Breast epithelium (tissue), 4 donors: ENCODE measurements at regions not wholly inside any gene's neighbourhood (a gene's known extent, or its start where the extent isn't known, plus 50 kb on each side); places are given as distances from the start of the nearest gene placed in this dataset.

ENCODE experiments used
- DNase-seq, 2 donors: peaks; one replicate each; pipeline ENCODE4 v3.0.0-alpha.2; 2019; ENCODE audit warnings: low spot score in 2 of 2
- H3K27ac ChIP-seq, 2 donors: fragments of 200-600 bp; sonication (generic) in 1 of 2; one replicate each; pipeline ENCODE4 v1.5.1; 2016 to 2019; ENCODE audit warnings: mild to moderate bottlenecking in 1 of 2
- H3K27me3 ChIP-seq, 2 donors: fragments of 200-600 bp; sonication (generic) in 1 of 2; one replicate each; pipeline versions ENCODE4 v1.5.1 to v1.6.0; 2017 to 2019; ENCODE audit warnings: control low read depth in 1 of 2, mild to moderate bottlenecking in 1 of 2
- H3K36me3 ChIP-seq: fragments of 200-600 bp; one replicate; pipeline ENCODE4 v1.5.1; 2019
- H3K4me1 ChIP-seq, 2 donors: fragments of 200-600 bp; sonication (generic); one replicate each; pipeline ENCODE4 v1.5.1; 2016 to 2019; ENCODE audit warnings: control low read depth in 1 of 2
- H3K4me3 ChIP-seq, 3 donors: fragments of 200-600 bp; sonication (generic); 1 replicate in 2 of 3; 2 replicates in 1 of 3; pipeline ENCODE4 v1.5.1; 2016 to 2019; ENCODE audit warnings: mild to moderate bottlenecking in 3 of 3, moderate library complexity in 2 of 3
- H3K9me3 ChIP-seq, 2 donors: fragments of 200-600 bp; sonication (generic) in 1 of 2; one replicate each; pipeline ENCODE4 v1.5.1; 2016 to 2019; ENCODE audit warnings: control low read depth in 1 of 2
- POLR2A ChIP-seq: fragments of 450-650 bp; IDR thresholded peaks from one replicate; pipeline ENCODE4 v1.6.1; 2016; ENCODE audit warnings: antibody characterized with exemption, mild to moderate bottlenecking, moderate library complexity
- POLR2AphosphoS5 ChIP-seq, 3 donors: sonication (generic); formaldehyde crosslinking; IDR thresholded peaks; one replicate each; pipeline ENCODE4 v1.6.1; 2017; ENCODE audit warnings: antibody characterized with exemption in 3 of 3
- intact Hi-C: fragments of 100-400 bp; cut with DNase I; formaldehyde crosslinking; loops from one replicate; pipeline ENCODE4 v1.15.1; 2023; ENCODE audit warnings: low total_unique reads
- TF ChIP-seq, protein P1 (sequence below), 3 donors: fragments of 450-650 bp; IDR thresholded peaks; one replicate each; pipeline ENCODE4 v1.5.1; 2016 to 2017; ENCODE audit warnings: antibody characterized with exemption in 3 of 3, mild to moderate bottlenecking in 3 of 3, moderate library complexity in 3 of 3

DNA sequence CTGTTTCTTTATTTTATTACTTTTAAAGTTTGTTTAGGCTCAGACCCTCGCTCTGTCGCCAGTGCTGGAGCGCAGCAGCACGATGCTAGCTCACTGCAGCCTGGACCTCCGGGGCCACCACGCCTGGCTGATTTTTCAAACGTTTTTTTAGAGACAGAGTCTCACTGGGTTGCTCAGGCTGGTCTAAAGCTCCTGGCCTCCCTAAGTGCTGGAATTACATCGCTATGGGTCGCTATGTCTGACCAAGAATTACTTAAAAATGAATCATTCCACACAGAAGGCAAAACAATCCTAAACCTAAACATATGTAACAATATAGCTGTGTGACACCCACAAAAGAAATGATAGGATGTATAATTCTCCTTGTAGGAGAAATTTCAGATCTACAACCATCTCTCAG, 86.9 kb upstream of the SIMC1 start:
- H3K4me1 ChIP-seq, result no peaks in the 10 kb centered on the region
- H3K4me3 ChIP-seq, result no peak overlapping the region
- peaks cover 0 to 5% of the 10 kb centered on the region in 2 donors for H3K27me3 ChIP-seq
- intact Hi-C loops, result no loop called here
- H3K27ac ChIP-seq, result no peak overlapping the region
- TF ChIP-seq, protein P1, sequence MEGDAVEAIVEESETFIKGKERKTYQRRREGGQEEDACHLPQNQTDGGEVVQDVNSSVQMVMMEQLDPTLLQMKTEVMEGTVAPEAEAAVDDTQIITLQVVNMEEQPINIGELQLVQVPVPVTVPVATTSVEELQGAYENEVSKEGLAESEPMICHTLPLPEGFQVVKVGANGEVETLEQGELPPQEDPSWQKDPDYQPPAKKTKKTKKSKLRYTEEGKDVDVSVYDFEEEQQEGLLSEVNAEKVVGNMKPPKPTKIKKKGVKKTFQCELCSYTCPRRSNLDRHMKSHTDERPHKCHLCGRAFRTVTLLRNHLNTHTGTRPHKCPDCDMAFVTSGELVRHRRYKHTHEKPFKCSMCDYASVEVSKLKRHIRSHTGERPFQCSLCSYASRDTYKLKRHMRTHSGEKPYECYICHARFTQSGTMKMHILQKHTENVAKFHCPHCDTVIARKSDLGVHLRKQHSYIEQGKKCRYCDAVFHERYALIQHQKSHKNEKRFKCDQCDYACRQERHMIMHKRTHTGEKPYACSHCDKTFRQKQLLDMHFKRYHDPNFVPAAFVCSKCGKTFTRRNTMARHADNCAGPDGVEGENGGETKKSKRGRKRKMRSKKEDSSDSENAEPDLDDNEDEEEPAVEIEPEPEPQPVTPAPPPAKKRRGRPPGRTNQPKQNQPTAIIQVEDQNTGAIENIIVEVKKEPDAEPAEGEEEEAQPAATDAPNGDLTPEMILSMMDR (IDR thresholded peaks at IDR 0.05), result no peak
- TF ChIP-seq POLR2AphosphoS5 (IDR thresholded peaks at IDR 0.05), result no peak
- no peak for TF ChIP-seq POLR2A
- DNase-seq, result no peak
- H3K9me3 ChIP-seq, result no peaks in the 10 kb centered on the region
- H3K36me3 ChIP-seq, result no peaks in the 10 kb centered on the region

DNA sequence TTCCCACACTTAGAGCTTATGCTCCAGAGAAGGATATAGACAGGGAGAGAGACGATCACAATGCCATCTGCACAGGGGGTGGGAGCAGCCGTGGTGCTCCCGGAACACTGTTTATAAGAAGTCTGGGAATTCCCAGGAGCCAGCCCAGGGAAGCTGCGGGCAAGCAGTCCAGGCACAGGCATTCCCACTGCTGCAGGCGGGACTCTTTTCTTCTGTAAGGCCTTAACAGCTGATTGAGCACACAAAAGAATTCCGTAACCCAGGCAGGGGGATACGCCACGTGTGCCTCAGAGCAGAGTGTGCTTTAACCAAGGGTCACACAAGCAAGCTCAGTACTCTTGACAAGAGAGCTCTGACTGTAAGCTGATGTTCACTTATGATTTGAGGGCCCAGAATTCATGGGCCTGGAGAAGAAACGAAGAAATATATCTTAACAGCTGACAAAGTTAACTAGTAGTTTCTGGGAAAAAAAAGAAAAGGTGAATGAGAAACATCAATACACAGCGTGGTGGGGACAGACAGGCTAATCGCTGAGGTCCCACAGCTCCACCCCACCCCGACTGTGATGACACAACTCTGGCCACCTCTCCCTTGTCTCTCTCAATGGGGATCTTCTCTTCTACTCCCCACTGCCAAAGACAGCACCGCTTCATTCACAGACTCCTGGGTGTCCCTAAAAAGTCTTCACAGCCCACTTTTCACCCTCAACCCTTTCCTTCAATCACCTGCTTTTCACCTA, 85.9 kb upstream of the SIMC1 start:
- no peak for TF ChIP-seq POLR2AphosphoS5 (IDR thresholded peaks at IDR 0.05)
- TF ChIP-seq, protein P1 (IDR thresholded peaks at IDR 0.05), result no peak
- no peak for TF ChIP-seq POLR2A
- no peak overlapping the region for H3K4me3 ChIP-seq
- H3K36me3 ChIP-seq, result no peaks in the 10 kb centered on the region
- intact Hi-C loops, result no loop called here
- no peaks in the 10 kb centered on the region for H3K4me1 ChIP-seq
- no peaks in the 10 kb centered on the region for H3K9me3 ChIP-seq
- no peak overlapping the region for H3K27ac ChIP-seq
- no peak for DNase-seq
- H3K27me3 ChIP-seq, result peaks cover 0 to 4% of the 10 kb centered on the region in 2 donors

DNA sequence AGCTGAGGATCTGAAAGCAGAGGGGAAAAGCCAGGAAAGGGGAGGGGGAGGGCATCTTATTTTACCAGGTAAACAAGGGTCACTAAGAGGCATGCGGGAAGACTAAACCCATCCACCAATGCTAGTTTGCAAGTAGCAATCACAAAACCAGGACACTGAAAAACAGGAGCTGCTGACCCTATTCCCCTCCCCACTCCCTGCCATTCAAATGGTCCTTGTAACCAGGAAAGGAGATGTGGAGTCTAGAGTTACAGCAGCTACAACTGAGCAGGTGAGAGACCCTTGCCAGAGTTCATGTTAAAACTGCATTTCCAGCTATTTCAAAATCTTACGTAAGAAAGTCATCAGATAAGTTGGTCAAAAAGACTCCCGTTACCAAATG, 85.3 kb upstream of the SIMC1 start:
- intact Hi-C loops, result no loop called here
- H3K4me3 ChIP-seq, result no peak overlapping the region
- no peaks in the 10 kb centered on the region for H3K9me3 ChIP-seq
- peaks cover 0 to 4% of the 10 kb centered on the region in 2 donors for H3K27me3 ChIP-seq
- no peaks in the 10 kb centered on the region for H3K36me3 ChIP-seq
- DNase-seq, result no peak
- no peak overlapping the region for H3K27ac ChIP-seq
- no peaks in the 10 kb centered on the region for H3K4me1 ChIP-seq
- TF ChIP-seq, protein P1 (IDR thresholded peaks at IDR 0.05), result no peak
- TF ChIP-seq POLR2A, result no peak
- no peak for TF ChIP-seq POLR2AphosphoS5 (IDR thresholded peaks at IDR 0.05)

DNA sequence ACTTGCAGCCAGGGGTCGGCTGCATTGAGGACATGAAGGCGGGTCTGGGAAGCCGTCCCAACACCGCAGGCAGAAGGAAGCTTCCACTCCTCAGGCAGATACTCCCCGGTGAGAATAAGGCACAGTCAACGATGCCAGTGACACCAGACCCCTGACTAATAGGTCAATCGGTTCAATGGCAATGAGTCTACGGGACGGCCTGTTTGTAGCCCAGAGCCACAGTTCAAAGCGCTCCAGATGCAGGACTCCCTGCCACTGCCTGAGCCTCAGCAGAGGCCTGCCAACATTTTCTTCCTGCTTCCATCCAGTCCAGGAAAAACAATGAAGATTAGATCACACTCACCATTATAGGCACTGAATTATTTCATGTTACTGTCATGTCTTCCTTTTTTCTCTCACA, 84.5 kb upstream of the SIMC1 start:
- no peaks in the 10 kb centered on the region for H3K4me1 ChIP-seq
- H3K9me3 ChIP-seq, result no peaks in the 10 kb centered on the region
- H3K36me3 ChIP-seq, result no peaks in the 10 kb centered on the region
- TF ChIP-seq POLR2A, result no peak
- TF ChIP-seq, protein P1 (IDR thresholded peaks at IDR 0.05), result no peak
- TF ChIP-seq POLR2AphosphoS5 (IDR thresholded peaks at IDR 0.05), result no peak
- H3K4me3 ChIP-seq, result no peak overlapping the region
- intact Hi-C loops, result no loop called here
- no peak for DNase-seq
- H3K27ac ChIP-seq, result no peak overlapping the region
- peaks cover 0 to 4% of the 10 kb centered on the region in 2 donors for H3K27me3 ChIP-seq

DNA sequence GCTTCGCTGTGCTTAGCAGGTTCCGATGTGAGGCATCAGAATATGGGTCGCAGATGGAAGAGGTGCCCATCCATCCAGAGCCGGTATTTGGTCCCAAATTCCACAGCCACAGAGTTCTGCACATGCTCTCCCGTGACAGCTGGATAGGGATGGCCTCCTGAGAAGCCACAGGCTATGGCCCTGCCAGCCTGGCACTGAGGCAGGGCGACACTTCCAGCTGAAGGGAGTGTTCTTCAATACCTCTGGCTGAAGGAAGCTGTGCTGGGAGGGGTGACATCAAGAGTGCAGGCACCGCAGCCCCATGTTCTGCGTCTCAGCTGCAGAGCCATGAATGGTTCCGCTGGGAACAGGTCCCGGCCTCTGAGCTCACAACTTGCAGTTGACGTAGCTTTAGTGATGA, 83.4 kb upstream of the SIMC1 start:
- Histone ChIP-seq H3K9me3 (no peaks in the 10 kb centered on the region), H3K27ac (no peak overlapping the region), H3K27me3 (peaks cover 0 to 4% of the 10 kb centered on the region in 2 donors), H3K4me1 (no peaks in the 10 kb centered on the region), H3K36me3 (no peaks in the 10 kb centered on the region), H3K4me3 (no peak overlapping the region)
- DNase-seq, result no peak
- intact Hi-C loops, result no loop called here
- TF ChIP-seq, protein P1 (IDR thresholded peaks at IDR 0.05), result no peak
